Memory B cell (primary cell): ENCODE measurements at regions not wholly inside any gene's neighbourhood (a gene's known extent, or its start where the extent isn't known, plus 50 kb on each side); places are given as distances from the start of the nearest gene placed in this dataset.
"Not testable (repeated sequence)": the region's sequence is repeated elsewhere in the genome, so short reads cannot be mapped to it uniquely, and the experiment has no call there.

ENCODE experiments used
- ATAC-seq: fragments of 150-1000 bp; cut with Tn5 transposase; 2 replicates; pipeline ENCODE4 v1.10.0; 2021; ENCODE audit warnings: low read depth, mild to moderate bottlenecking, moderate library complexity
- DNase-seq, 2 donors: peaks; one replicate each; pipeline ENCODE4 v3.0.0; 2022; ENCODE audit warnings: low spot score in 2 of 2
- H3K27ac Mint-ChIP-seq: one replicate; pipeline ENCODE4 v1.8.0; 2022; ENCODE audit warnings: mild to moderate bottlenecking, moderate library complexity, mixed read lengths
- H3K27me3 Mint-ChIP-seq: one replicate; pipeline ENCODE4 v1.8.0; 2022; ENCODE audit warnings: mixed read lengths
- H3K36me3 Mint-ChIP-seq: one replicate; pipeline ENCODE4 v1.8.0; 2022; ENCODE audit warnings: mild to moderate bottlenecking, mixed read lengths
- H3K4me1 Mint-ChIP-seq: one replicate; pipeline ENCODE4 v1.8.0; 2022; ENCODE audit warnings: mixed read lengths
- H3K4me3 Mint-ChIP-seq: one replicate; pipeline ENCODE4 v1.8.0; 2022; ENCODE audit warnings: mild to moderate bottlenecking, moderate library complexity, mixed read lengths
- H3K9me3 Mint-ChIP-seq: one replicate; pipeline ENCODE4 v1.8.0; 2022; ENCODE audit warnings: mixed read lengths

GRCh38 chr6:68010936-68011335 is 624.1 kb upstream of the ADGRB3 start:
- H3K36me3 Mint-ChIP-seq: no peaks in the 10 kb centered on the region
- H3K9me3 Mint-ChIP-seq: peaks cover 4% of the 10 kb centered on the region
- no peak overlapping the region for H3K27ac Mint-ChIP-seq
- no peaks in the 10 kb centered on the region for H3K27me3 Mint-ChIP-seq
- DNase-seq (no peak), ATAC-seq (no peak)
- no peak overlapping the region for H3K4me3 Mint-ChIP-seq
- no peaks in the 10 kb centered on the region for H3K4me1 Mint-ChIP-seq

- ATAC-seq (no peak), DNase-seq (no peak)
- H3K27ac Mint-ChIP-seq: no peak overlapping the region
- H3K27me3 Mint-ChIP-seq: no peaks in the 10 kb centered on the region
- no peaks in the 10 kb centered on the region for H3K4me1 Mint-ChIP-seq
- H3K4me3 Mint-ChIP-seq: no peak overlapping the region
- no peaks in the 10 kb centered on the region for H3K36me3 Mint-ChIP-seq
- peaks cover 4% of the 10 kb centered on the region for H3K9me3 Mint-ChIP-seq
Measured at GRCh38 chr6:68008445-68008844, 626.6 kb upstream of the ADGRB3 start.

- DNase-seq (no peak), ATAC-seq (no peak)
- Mint-ChIP-seq H3K36me3 (no peaks in the 10 kb centered on the region), H3K4me3 (no peak overlapping the region), H3K27me3 (no peaks in the 10 kb centered on the region), H3K27ac (no peak overlapping the region), H3K4me1 (no peaks in the 10 kb centered on the region), H3K9me3 (peaks cover 4% of the 10 kb centered on the region)
Measured at GRCh38 chr6:68007717-68008116, 627.4 kb upstream of the ADGRB3 start.

- Mint-ChIP-seq H3K9me3 (peaks cover 3% of the 10 kb centered on the region), H3K27me3 (no peaks in the 10 kb centered on the region), H3K4me1 (no peaks in the 10 kb centered on the region), H3K27ac (no peak overlapping the region), H3K36me3 (no peaks in the 10 kb centered on the region), H3K4me3 (no peak overlapping the region)
- ATAC-seq (no peak), DNase-seq (no peak)
Measured at GRCh38 chr6:67986694-67987232, 648.3 kb upstream of the ADGRB3 start.

GRCh38 chr6:67976486-67976885 is 658.6 kb upstream of the ADGRB3 start:
- H3K4me1 Mint-ChIP-seq: no peaks in the 10 kb centered on the region

GRCh38 chr6:67974931-67975330 is 660.2 kb upstream of the ADGRB3 start:
- Mint-ChIP-seq H3K36me3 (no peaks in the 10 kb centered on the region), H3K4me3 (no peak overlapping the region), H3K27me3 (no peaks in the 10 kb centered on the region), H3K4me1 (no peaks in the 10 kb centered on the region), H3K9me3 (peaks cover 6% of the 10 kb centered on the region), H3K27ac (no peak overlapping the region)
- DNase-seq: no peak
- no peak for ATAC-seq

More at GRCh38 chr6:67976486-67976885, 658.6 kb upstream of the ADGRB3 start:
- DNase-seq (no peak), ATAC-seq (no peak)
- H3K9me3 Mint-ChIP-seq: peaks cover 6% of the 10 kb centered on the region
- H3K4me3 Mint-ChIP-seq: no peak overlapping the region
- H3K36me3 Mint-ChIP-seq: no peaks in the 10 kb centered on the region
- H3K27ac Mint-ChIP-seq: no peak overlapping the region
- no peaks in the 10 kb centered on the region for H3K27me3 Mint-ChIP-seq

- peaks cover 1% of the 10 kb centered on the region for H3K9me3 Mint-ChIP-seq
- no peaks in the 10 kb centered on the region for H3K4me1 Mint-ChIP-seq
- H3K36me3 Mint-ChIP-seq: no peaks in the 10 kb centered on the region
- no peak overlapping the region for H3K27ac Mint-ChIP-seq
- H3K27me3 Mint-ChIP-seq: no peaks in the 10 kb centered on the region
- DNase-seq (no peak), ATAC-seq (no peak)
- H3K4me3 Mint-ChIP-seq: no peak overlapping the region
Measured at GRCh38 chr6:67971812-67972211, 663.3 kb upstream of the ADGRB3 start.

GRCh38 chr6:67966830-67967229 is 668.3 kb upstream of the ADGRB3 start:
- no peaks in the 10 kb centered on the region for H3K4me1 Mint-ChIP-seq
- no peaks in the 10 kb centered on the region for H3K27me3 Mint-ChIP-seq
- peaks cover under 1% of the 10 kb centered on the region for H3K9me3 Mint-ChIP-seq
- H3K27ac Mint-ChIP-seq: no peak overlapping the region
- ATAC-seq: no peak
- H3K4me3 Mint-ChIP-seq: no peak overlapping the region
- no peak for DNase-seq
- H3K36me3 Mint-ChIP-seq: no peaks in the 10 kb centered on the region

GRCh38 chr6:67956352-67956751 is 678.7 kb upstream of the ADGRB3 start:
- no peak for ATAC-seq
- H3K36me3 Mint-ChIP-seq: no peaks in the 10 kb centered on the region
- no peaks in the 10 kb centered on the region for H3K4me1 Mint-ChIP-seq
- no peak overlapping the region for H3K4me3 Mint-ChIP-seq
- DNase-seq: no peak
- H3K27me3 Mint-ChIP-seq: no peaks in the 10 kb centered on the region
- H3K27ac Mint-ChIP-seq: no peak overlapping the region
- peaks cover 10% of the 10 kb centered on the region for H3K9me3 Mint-ChIP-seq

GRCh38 chr6:67952948-67953347 is 682.1 kb upstream of the ADGRB3 start:
- Mint-ChIP-seq H3K9me3 (peaks cover 14% of the 10 kb centered on the region), H3K4me3 (no peak overlapping the region), H3K36me3 (peaks cover 2% of the 10 kb centered on the region), H3K27me3 (no peaks in the 10 kb centered on the region), H3K27ac (no peak overlapping the region), H3K4me1 (no peaks in the 10 kb centered on the region)
- ATAC-seq: no peak
- DNase-seq: no peak

GRCh38 chr6:67952121-67952520 is 683.0 kb upstream of the ADGRB3 start:
- Mint-ChIP-seq H3K4me1 (no peaks in the 10 kb centered on the region), H3K27ac (no peak overlapping the region), H3K4me3 (no peak overlapping the region), H3K27me3 (no peaks in the 10 kb centered on the region), H3K9me3 (peaks cover 14% of the 10 kb centered on the region), H3K36me3 (peaks cover 2% of the 10 kb centered on the region)
- ATAC-seq (no peak), DNase-seq (no peak)

- ATAC-seq, H3K36me3 Mint-ChIP-seq, H3K27me3 Mint-ChIP-seq, H3K9me3 Mint-ChIP-seq, H3K27ac Mint-ChIP-seq, DNase-seq, H3K4me1 Mint-ChIP-seq, H3K4me3 Mint-ChIP-seq: not testable (repeated sequence)
Measured at GRCh38 chr6:67947762-67948161, 687.3 kb upstream of the ADGRB3 start.

- Mint-ChIP-seq H3K27ac (no peak overlapping the region), H3K4me3 (no peak overlapping the region)
Measured at GRCh38 chr6:67935976-67936477, 699.1 kb upstream of the ADGRB3 start.

GRCh38 chr6:67933278-67933677 is 701.8 kb upstream of the ADGRB3 start:
- Mint-ChIP-seq H3K27me3 (no peaks in the 10 kb centered on the region), H3K27ac (no peak overlapping the region), H3K4me1 (no peaks in the 10 kb centered on the region), H3K9me3 (peaks cover 5% of the 10 kb centered on the region), H3K36me3 (no peaks in the 10 kb centered on the region), H3K4me3 (no peak overlapping the region)
- ATAC-seq (no peak), DNase-seq (no peak)

More at GRCh38 chr6:67935976-67936477, 699.1 kb upstream of the ADGRB3 start:
- ATAC-seq (no peak), DNase-seq (no peak)
- Mint-ChIP-seq H3K36me3 (no peaks in the 10 kb centered on the region), H3K27me3 (no peaks in the 10 kb centered on the region), H3K9me3 (peaks cover 4% of the 10 kb centered on the region), H3K4me1 (no peaks in the 10 kb centered on the region)

GRCh38 chr6:67922588-67922987 is 712.5 kb upstream of the ADGRB3 start:
- DNase-seq, H3K9me3 Mint-ChIP-seq, H3K4me1 Mint-ChIP-seq, H3K27me3 Mint-ChIP-seq, H3K4me3 Mint-ChIP-seq, H3K27ac Mint-ChIP-seq, ATAC-seq, H3K36me3 Mint-ChIP-seq: not testable (repeated sequence)
